ENCODE measurements at regions not wholly inside any gene's neighbourhood (a gene's known extent, or its start where the extent isn't known, plus 50 kb on each side); places are given as distances from the start of the nearest gene placed in this dataset.
"Not testable (repeated sequence)": the region's sequence is repeated elsewhere in the genome, so short reads cannot be mapped to it uniquely, and the experiment has no call there.

DNA sequence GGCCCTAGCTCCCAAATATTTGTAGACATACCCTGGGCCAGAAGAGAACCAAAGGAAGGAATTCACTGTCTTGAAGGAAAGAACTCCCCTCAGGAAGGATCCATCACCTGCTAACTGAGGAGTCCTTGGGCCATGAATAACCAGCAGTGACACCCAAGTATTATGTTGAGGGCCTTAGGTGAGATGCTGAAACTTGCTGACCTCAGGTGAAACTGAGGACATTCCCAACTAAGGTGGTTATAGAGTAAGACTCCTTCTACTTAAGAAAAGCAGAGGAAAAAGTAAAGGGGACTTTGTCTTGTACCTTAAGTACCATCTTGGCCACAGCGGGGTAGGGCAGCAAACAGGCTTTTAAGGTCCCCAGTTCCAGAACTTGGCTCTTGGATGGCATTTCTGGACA, 491.7 kb downstream of the C6orf118 start:
- DNase-seq, result no peak

DNA sequence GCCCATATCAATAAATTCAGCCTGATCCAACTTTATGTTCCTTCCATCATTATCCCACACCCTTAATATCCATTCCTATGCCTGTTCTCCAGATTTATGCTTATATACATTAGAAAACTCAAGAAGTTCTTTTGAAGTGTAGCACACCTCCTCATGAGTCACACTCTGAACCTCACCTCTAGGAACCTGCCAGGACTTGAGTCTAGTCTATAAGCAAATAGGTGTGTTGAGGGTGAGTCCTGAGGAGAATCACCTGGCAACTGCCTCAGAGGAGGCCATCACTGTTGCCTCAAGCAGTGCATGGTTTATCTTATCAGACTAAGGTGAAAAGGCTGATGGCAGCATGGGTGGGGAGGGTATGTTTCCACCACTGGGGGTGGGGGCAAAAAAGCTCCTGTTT, 496.7 kb downstream of the C6orf118 start:
- DNase-seq, result no peak

DNA sequence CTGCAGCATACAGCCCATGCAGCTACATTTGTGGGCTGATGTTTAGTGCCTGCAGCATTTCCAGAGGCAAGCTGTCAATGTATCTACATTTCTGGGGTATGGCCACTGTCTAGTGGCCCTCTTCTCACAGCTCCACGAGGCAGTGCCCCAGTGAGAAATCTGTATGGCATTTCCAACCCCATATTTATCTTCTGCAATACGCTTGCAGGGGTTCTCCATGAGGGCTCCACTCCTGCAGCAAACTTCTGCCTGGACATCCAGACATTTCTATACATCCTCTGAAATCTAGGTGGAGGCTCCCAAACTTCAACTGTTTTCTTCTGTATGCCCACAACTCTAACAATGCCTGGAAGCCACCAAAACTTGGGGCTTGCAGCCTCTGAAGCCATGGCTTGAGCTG, 502.3 kb downstream of the C6orf118 start:
- DNase-seq, result no peak

DNA sequence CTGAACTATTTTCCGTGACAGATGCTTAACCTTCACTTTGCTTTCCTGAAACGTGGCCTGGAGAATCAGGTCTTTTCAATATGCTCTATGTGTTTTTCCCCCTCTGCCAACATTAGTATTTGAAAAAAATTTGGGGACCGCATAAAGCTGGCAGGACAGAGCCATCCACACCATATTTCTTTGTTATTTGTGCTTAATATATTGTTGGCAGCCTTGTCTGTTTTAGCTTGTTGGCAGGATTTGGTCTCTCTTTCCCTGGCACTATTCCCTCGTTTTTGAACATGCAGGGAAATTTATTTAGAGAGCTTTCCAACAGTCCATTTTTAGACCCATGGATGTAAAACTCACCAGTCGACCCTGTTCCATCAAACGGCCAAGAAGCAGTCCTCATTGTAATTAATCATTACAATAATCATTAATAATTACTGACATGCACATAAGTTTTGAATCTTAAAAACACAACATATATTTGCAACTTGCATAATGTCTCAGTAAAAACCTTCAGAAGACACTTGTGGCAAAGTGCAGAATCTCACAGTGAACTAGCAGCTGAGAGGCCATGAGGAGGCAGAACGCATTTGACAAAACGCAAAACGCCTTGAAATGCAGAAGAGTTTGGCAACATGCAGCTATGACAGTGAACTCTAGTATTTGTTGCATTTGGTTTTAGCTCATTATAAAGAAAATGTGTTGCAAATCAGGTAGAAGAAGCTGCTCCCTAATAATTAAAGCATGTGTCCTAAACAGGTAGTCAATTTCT, 514.2 kb downstream of the C6orf118 start:
- no peak for DNase-seq

DNA sequence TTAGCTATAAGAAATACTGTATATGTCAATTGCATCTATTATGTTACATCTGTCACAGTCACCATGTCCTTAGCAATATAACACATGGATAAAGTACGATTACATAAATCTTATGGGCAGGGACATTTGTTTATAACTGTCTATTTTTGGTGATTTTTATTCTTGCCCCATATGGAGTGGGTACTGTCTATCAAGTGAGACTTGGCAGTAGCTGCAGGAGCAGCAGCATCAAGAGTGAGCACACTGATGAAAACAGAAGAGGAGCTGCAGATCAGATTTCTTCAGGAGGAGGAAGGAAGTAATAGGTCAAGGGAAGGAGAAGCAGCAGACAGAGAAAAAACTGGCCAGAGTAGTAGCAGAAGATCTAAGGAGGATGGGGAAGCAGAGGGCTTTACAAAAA, 516.7 kb downstream of the C6orf118 start:
- no peak for DNase-seq

DNA sequence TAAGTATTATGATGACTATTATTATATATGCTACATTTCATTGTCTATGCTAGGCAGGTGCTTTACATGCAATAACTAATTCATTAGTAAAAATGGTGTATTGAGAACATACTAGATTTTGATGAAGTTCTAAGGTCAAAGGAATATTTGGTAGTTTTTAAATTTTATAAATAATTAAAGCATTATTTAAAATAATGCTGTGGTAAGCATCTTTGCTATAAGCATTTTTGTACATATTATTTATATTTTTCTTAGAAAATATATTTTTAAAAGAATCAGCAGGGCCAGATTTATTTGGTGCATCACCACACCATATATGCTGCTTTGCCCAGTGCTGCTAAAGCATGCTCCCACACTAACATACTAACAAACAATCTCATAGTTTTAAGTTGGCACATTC, 517.9 kb downstream of the C6orf118 start:
- DNase-seq, result no peak

DNA sequence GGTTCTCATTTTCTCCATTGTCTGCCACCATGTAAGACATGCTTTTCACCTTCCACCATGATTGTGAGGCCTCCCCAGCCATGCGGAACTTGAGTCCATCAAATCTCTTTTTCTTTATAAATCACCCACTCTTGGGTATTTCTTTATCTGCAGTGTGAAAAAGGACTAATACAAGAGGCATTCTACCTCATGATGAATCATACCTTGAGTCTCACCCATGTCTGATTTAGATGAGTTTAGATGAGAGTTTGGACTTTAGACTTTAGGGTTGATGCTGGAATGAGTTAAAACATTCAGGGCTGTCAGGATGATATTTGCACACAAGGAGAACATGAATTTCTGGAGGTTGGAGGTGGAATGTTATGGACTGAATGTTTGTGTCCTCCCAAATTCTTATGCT, 545.6 kb downstream of the C6orf118 start:
- DNase-seq, result no peak

DNA sequence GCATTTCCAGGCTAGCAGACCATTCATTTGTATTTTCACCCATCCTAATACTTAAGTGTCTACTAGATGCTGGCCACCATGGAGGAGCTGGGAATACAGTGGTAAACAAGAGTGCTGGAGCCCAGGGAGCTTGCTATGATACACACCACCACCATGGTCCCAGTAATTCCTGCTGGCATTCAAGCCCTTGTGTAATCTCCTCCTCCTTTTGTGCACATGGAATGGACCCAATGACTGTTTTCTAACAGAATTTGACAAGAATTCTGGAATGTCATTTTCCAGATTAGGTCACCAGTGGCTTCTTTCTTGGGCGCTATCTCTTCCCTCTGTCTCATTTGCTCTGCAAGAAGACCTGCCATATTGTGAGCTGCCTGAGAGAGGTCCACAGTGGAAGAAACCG, 552.0 kb downstream of the C6orf118 start:
- DNase-seq, result no peak

DNA sequence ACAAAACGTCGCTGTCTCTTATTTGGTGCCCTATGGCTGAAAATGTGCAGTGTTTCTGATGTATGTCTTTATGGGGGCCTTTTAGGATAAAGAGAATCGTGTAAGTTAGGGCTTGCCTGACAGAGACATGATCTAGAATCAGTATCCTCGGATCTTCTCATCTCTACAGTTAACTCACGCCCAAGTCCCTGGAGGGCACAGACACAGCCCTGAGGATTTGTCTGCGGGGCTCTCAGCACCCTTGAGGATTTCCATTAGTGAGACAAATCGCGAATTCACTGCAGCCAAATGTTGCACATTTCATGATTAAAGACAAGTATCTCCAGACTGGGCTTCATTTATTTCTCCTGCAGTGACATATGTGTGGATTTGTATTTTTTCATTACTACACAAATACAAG, 552.7 kb downstream of the C6orf118 start:
- no peak for DNase-seq

DNA sequence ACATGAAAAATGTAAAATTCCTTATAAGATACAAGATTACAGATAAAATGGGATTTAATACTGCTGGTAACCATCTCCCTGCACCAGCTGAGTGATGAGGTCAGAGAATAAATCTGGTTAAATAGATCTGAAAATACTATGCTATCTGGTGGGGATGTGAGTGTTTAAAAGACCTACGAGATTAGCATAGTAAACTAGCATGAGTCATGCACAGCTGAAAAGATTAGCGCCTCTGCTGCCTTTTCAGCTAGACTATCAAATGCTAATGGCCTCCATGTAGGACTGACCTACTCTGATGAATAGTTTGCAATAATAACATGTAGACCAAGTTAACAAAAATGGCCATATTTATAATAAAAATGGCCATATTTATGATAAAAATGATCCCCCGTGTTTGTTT, 553.3 kb downstream of the C6orf118 start:
- no peak for DNase-seq

DNA sequence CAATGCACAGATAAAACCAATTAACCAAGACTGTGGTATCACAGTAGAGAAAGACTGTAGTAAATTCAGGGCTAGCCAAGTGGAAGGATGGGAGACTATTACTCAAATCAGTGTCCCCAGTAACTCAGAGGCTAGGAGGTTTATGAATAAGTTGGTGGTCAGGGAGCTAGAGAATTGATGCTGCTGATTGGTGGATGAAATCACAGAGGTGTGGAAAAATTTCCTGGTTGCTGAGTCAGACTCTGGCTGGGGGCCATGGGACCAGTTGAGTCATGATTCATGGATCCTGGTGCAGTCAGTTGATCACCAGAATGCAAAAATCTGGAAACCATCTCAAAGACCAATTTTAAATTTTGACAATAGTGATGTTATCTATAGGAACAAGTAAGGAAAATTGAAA, 555.9 kb downstream of the C6orf118 start:
- no peak for DNase-seq

DNA sequence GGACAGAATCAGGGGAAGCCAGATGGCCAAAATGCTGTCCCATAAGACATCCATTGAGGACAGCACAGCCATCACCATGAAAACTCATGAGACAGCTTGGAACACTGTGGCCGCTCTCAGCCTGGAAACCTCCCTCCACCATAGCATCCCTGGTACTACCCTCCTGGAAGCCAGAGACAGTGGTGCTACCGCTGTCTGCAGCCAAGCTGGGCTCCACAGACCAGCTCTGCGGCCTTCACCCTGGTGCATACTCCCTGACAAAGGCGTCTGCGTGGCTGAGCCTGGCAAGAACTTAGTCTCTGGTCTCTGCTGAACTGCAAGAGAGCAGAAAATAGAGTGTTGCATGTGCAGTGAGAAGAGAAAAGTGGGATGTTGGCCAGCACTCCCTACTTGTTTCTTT, 558.0 kb downstream of the C6orf118 start:
- no peak for DNase-seq

DNA sequence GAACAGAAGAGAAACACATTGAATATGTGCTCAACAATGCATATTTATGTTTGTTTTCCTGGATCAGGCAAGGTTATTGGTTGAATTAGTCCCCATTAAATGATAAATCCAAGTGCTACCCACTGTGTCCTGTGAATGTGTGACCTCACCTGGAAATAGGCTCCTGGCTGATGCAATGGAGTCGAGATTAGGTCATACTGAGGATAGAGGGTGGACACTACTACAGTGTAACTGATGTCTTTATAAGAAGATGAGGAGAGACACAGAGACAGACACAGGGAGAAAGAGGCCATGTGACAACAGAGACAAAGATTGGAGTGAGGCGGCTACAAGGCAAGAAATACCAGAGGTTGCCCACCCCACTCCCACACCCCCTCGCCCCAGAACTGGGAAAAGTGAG, 559.3 kb downstream of the C6orf118 start:
- DNase-seq, result no peak

DNA sequence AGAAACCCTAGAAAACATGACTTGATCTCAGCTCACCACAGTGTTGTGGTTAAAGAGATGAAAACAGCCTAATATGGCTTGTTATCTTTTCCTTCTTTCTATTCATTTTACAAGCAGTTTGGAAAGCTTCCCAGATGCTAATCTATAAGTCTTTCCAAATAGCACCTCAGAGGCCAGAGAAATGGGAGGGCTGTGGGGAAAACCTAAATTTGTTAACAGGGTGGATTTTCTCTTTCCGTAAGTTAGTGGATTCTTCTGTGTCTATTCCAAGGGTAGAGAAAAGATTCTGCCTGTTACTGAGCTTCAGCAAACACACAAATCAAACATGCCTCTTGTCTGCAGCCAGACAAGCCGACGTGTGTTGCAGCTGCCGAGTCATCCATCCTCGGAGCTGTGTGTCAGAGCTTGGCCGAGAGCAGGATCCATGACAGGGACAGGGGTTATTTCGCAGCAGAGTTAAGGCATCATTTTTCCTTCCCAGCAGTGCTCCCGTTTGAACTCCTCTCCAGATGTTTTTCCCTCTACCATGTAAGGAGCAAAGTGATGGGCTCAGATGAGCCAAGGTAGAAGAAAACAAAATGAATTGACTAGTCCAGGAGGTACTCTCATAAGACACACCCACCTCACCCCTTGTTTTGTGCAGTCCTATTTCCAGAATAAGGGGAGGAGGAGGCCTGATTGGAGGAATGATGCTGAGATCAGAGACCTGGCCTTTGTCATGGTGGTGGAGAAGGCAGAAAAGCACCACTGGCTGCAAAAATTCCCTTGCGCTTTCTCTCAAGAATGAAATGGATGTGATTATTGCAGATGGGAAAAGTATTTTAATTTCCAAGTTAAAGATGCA, 560.0 kb downstream of the C6orf118 start:
- DNase-seq, result no peak

DNA sequence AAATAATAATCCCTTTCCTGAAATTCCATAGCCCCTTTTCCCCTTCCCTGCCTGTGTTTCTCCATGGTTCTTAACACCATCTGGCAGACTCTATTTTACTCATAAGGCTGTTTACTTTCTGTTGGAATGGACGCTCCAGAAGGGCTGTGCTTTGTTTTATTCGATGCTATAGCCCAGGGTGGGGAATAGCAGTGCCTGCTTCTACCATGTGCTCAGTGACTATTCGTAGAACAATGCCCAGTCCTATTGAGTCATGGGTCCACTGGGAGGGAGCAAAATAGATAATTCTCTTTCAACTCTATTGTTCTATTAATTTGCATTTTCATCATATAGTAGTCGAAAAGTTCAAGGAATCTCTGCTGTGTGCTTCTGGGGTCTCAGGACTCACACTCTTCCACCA, 565.1 kb downstream of the C6orf118 start:
- no peak for DNase-seq

DNA sequence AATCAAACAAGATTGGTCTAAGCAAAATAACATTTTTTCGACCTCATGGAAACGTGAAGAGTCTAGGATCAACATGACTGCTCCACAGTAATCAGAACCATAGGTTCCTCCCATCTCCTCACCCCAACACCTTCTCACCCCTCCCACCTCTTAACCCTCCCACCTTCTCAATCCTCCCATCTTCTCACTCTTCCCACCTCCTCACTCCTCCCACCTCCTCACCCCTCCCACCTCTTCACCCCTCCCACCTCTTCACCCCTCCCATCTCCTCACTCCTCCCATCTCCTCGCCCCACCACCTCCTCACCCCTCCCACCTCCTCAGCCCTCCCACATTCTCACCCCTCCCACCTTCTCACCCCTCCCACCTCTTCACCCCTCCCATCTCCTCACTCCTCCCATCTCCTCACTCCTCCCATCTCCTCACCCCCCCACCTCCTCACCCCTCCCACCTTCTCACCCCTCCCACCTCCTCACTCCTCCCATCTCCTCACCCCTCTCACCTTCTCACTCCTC, 567.4 kb downstream of the C6orf118 start:
- no peak for DNase-seq

DNA sequence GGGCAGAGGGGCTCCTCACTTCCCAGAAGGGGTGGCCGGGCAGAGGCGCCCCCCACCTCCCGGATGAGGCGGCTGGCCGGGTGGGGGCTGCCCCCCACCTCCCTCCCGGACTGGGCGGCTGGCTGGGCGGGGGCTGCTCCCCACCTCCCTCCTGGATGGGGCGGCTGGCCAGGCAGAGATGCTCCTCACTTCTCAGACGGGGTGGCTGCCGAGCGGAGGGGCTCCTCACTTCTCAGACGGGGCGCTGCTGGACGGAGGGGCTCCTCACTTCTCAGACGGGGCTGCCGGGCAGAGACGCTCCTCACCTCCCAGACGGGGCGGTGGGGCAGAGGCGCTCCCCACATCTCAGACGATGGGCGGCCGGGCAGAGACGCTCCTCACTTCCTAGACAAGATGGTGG, 573.3 kb downstream of the C6orf118 start:
- DNase-seq, result not testable (repeated sequence)

DNA sequence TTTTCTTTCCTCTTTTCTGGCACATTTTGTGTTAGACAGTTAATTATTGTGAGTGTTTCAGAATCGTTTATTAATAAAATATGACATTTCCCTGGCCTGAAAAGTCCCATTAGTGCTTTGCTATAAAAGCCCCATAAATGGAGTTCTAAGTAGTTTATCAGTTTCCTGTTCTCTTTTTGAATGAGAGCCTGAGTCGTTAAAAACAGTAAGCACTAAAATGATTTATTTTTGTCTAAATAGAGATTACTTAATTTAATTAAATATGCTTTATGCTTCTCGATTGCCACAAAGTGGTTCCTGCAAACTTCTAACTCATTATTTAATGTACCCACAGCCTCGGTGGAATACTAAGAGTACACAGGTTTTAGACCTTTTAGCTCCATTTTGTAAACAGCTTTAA, 577.9 kb downstream of the C6orf118 start:
- no peak for DNase-seq

DNA sequence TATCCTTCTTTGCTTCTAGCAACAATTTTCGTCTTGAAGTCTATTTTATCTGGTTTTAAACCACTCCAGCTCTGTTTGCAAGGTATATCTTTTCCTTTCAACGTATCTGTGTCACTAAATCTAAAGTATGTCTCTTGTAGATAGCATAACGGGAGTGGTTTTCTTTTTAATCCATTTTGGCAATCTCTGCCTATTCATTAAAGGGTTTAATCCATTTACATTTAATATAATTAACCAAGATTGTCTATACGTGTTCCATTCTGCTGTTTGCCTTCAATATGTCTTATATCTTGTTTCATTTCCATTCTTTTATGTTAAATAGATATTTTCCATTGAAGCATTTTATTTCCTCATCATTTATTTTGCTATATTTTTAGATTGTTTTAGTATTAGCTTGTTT, 587.9 kb downstream of the C6orf118 start:
- DNase-seq, result no peak

DNA sequence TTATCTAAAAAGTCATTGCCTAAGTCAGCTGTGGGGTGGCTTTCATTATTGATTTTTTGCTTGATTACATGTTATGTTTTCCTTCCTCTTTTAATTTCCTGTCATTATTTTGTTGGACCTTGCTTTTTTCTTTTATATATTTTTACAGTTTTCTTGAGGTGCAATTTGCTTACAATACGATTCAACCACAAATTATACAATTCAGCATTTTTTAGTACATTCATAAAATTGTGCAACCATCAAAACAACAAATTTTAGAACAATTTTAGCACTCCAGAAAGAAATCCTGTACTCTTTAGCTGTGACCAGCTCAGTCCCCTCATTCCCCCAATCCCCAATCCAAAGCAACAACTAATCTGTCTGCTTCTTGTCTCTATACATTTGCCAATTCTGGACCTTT, 608.9 kb downstream of the C6orf118 start:
- no peak for DNase-seq

DNA sequence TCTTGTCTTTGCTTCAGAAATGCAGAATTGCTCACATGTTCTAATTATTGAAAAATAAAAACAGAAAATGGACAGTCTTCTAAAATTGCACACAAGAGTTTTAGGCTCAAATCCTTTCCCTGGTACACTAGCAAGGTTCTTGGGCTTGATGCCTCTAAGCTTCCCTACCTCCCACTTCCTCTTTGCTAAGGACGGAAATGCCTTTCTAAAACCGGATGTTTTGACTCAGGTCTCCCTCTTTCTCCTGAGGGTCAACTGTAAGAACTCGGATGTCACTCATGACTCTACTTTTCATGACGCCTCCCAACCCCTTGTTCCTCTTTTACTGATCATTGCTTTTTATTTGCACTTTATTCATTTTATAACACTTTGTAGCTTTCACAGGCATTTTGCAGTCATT, 613.5 kb downstream of the C6orf118 start:
- no peak for DNase-seq

DNA sequence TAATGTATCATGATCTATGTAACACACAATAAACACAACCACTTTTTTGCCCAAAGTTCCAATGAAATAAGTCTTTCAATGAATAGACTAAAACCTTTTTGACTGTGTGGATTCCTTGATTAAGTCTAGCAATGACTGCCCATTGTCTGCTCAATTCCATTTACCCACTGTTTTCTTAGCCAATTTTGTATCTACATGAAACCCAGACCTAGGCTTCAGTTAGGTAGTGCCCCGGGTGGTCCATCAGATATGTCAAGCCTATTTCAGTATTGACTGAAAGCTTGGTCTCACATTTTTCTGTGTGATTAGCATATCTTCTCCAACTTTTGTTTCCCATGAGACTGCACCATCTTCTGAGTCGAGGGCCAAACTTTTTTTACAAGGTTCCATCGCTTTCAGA, 615.0 kb downstream of the C6orf118 start:
- no peak for DNase-seq

DNA sequence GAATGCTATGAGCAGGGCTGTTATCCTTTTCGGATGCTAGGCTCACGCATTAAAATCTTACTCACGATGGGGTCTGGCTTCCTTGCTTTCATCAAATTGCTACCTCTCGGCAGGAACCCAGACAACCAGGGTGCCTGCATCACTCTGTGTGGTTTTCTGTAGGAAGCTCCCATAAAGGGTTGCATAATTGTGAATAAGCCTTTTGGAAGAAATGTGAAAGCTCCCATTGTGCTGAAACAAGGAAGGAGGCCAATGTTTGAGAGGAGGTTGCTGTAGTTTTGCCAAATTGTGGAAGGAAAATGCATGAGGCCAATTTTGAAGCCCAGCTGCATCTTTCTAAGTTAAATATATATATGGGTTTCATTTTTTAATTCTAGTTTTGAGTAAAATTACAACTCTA, 615.5 kb downstream of the C6orf118 start:
- DNase-seq, result no peak

DNA sequence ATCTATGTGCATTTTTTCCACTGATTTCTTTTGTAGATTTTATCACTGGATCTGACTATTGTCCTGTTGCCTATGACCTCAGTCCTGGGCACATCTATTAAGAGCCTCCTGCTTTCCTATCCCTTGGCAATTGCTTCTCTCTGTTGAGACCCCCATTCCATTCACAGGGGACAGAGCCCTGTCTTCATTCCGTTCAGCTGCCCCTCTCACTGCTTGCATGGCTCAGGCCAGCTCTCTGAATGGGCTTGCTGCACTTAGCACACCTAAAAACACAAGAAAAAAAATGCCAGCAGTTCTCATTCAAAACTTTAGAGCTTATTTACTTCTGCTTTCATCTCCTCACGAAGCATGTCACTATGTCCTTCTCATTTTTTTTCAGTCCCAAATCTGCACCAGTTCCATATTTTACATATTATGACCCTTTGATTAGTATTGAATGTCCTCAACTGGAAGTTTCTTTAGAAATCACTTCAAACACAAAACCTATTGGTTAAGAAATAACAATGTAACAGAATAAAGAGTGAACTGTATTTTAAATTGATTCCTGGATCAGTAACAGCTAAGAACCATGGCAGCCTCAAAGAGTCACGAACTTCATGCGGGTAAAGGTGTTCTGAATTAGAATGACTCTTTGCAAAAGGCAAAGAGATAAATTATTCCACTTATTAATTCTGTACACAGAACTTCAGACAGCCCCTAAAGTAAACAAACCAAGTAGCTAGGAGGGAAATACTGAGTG, 616.5 kb downstream of the C6orf118 start:
- no peak for DNase-seq

Data from CD4-positive, alpha-beta T cell treated with Interleukin-1 beta for 1 hour (primary cell).